GM19240 (cell line): ENCODE measurements at regions not wholly inside any gene's neighbourhood (a gene's known extent, or its start where the extent isn't known, plus 50 kb on each side); places are given as distances from the start of the nearest gene placed in this dataset.
"Not testable (repeated sequence)": the region's sequence is repeated elsewhere in the genome, so short reads cannot be mapped to it uniquely, and the experiment has no call there.

ENCODE experiments used
- DNase-seq: peaks from one replicate; pipeline ENCODE4 v3.0.0; 2011; ENCODE audit warnings: low spot score; ENCODE audit not compliant: insufficient read length

DNA sequence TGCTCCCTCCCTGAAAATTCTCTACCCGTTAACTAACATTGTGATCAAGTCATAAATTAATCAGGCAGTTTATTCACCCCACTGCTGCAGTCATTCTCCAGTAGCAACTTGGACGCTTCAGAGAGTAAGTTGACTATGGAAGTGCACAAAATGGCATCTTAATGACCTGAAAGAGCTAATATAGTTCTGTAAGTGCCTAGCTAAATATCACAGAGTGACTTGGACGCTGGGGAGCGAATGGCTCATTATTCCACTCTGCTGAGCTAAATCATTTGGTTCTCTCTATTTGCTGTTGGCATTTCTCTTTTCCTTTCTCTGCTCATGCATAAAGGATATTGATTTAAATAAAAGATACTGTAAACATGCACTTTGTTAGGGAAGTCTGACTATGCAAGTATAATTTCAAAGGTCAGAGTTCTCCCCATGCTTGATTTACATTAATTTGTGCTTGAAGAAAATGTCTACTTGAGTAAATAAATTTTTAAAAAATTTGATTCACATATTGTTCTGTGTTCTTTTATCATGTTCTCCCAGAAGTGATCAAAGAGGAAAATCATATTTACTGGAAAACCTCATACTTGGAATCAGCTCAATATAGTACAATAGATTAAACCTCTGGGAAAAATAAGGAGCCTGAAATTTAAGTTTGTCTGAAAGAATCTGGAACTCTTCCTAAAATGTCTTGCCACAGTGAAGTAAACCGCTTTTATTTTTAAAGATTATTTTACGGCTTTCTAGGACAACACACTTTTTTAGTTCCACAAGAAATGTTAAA, 169.5 kb upstream of the HAPLN1 start:
- DNase-seq, result no peak

DNA sequence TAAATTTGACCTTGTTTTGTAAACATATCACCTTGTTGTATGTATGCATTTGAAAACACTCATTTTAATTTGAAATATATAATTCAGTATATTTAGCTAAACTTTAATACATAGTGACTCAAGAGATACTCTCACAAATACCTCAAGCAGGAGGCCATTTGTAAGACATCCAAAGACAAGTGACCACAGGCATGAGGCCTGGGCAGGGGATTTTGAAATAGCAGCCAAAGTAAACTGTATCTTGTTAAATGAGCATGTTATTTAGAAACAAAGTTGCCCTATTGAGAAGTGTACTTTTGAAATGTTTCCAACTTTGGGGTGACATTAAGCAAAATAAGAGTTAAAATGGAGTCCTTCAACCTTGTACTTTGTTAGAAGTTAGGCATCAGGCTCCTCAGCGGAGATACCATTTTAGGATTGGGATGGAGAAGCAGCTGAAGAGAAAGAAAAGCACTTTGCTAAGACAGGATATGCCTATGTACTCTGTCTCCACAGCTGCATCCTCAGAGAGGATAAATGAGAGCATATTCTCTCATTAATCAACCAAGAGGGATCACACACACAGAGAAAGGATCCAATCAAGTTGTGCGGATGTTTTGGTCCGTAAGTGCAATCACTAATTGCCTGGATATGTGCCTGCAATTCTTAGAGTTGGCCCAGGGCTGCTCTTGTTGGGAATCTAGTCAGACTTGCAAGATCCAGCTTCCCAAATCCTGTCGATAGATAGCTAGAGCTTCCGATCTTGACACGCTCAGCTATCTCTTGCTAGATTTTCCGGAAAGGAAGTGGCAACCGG, 157.5 kb upstream of the HAPLN1 start:
- no peak for DNase-seq

GRCh38 chr5:83871533-83872395, 151.1 kb upstream of the HAPLN1 start:
- no peak for DNase-seq

DNA sequence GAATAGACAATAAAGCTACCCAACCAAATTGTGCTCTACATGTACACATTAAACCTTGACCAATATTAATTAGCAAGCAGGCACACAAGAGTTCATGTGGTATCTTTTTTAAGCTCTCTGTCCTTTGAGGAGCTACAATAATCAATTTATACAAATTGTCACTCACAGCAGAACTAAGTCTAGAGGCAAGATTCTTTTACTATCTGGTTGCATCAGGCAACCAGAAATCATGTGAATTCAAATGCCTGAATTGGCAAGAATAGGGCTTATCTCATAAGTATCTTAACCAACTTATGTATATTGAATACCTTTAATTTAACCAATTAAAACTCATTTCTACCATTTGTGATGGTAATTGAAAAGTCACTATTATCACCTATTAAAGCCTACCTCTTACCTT, 145.5 kb upstream of the HAPLN1 start:
- DNase-seq, result no peak

GRCh38 chr5:83865579-83865978, 144.9 kb upstream of the HAPLN1 start:
- DNase-seq, result no peak

DNA sequence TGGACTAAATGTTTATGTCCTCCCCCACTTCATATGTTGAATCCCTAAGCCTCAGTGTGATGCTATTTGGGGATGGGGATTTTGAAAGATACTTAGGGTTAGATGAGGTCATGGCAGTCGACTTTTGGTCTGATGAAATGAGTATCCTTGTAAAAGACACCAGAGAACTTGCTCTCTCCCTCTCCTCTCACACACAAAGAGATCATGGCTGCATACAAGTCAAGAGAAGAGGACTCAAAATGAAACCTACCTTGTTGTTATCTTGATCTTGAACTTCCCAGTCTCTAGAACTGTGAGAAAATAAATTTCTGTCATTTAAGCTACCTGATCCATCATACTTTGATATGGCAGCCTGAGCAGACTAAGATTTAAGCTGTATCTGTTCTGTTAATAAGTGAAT, 144.0 kb upstream of the HAPLN1 start:
- no peak for DNase-seq

DNA sequence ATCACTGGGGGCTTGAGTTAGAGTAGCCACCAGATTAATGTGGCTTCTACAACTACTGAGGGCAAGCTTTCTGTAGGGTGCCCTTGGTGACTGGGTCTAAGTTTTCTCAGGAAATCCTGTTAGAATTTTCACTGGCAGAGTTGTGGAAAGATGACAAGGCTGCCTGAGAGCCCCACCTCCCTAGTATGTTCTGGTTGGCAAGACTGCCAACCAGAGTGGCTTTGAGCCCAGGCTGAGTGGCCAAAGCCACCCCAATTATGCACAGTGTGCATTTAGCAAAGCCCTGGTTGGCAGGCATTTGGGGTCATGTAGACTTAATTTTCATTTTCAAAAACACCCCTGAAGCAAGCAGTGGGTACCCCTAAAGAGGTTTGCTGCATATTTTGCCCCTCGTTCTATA, 136.7 kb upstream of the HAPLN1 start:
- DNase-seq, result no peak

- DNase-seq, result no peak
Measured at GRCh38 chr5:83856881-83857280, 136.2 kb upstream of the HAPLN1 start.

DNA sequence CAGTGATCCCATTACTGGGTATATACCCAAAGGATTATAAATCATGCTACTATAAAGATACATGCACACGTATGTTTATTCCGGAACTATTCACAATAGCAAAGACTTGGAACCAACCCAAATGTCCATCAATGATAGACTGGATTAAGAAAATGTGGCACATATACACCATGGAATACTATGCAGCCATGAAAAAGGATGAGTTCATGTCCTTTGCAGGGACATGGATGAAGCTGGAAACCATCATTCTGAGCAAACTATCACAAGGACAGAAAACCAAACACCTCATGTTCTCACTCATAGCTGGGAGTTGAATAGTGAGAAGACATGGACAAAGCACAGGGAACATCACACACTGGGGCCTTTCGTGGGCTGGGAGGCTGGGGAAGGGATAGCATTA, 129.8 kb upstream of the HAPLN1 start:
- not testable (repeated sequence) for DNase-seq

GRCh38 chr5:83848941-83849340, 128.3 kb upstream of the HAPLN1 start:
- no peak for DNase-seq

- no peak for DNase-seq
Measured at GRCh38 chr5:83846624-83847350, 126.1 kb upstream of the HAPLN1 start.

DNA sequence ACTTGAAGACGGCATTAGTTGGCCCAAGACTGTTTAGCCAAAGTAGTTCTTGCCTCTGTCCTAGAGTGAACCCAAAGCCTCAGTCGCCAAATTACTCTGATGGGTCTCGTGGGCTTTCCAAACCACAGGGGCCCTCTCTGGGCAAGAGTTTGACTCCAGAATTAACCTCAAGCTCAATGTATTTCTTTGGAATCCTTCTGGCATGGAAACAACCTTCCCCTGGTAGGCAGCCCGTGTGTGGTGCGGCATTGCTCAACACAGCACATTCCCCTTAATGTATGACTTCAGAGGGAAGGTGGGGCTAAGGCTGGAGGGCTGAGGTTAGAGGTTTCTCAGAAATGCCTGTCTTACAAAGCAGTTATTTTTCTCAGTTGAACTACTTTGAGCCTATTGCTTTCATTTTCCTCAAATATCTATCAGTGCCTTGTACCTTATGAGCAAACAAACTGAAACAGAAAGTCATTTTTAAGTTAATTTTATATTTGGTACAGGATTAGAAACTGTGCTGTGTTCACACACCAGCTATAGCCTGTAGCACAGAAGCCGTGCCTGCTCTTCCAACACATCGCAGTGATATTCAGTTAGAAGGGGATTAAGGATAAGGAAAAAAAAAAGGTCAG, 123.9 kb upstream of the HAPLN1 start:
- DNase-seq, result peak; percentile 50

GRCh38 chr5:83839788-83840187, 119.1 kb upstream of the HAPLN1 start:
- no peak for DNase-seq

GRCh38 chr5:83839256-83839655, 118.6 kb upstream of the HAPLN1 start:
- DNase-seq, result no peak

DNA sequence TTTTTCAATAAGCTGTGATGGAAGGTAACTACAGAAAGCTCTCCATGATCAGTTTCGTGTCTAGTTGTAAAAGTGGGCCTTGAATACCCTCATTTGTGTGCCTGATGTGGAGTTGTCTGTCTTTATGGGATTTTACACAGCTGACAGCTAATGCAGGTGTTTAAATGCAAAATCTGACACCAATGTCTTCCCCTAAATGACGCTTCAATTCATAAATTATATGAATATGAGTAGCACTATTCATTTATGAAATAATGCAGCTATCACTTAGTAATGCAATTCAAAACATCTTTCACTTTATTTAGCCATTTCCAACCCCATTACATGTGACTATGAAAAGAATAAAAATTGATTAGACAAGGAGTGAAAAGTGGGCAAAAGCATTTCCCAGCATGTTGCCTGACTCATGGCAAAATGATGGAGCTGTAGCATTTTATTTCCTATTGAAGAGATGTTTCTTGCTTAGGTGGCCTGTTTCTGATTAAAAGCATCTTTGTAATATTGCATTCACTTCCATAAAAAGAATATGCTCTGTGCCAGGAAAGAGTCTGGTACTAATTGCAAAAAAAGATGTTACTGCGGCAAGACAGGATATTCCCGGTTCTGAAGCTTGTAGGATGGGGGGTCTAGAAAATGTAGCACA, 116.7 kb upstream of the HAPLN1 start:
- DNase-seq, result no peak

GRCh38 chr5:83834306-83834705, 113.7 kb upstream of the HAPLN1 start:
- no peak for DNase-seq

DNA sequence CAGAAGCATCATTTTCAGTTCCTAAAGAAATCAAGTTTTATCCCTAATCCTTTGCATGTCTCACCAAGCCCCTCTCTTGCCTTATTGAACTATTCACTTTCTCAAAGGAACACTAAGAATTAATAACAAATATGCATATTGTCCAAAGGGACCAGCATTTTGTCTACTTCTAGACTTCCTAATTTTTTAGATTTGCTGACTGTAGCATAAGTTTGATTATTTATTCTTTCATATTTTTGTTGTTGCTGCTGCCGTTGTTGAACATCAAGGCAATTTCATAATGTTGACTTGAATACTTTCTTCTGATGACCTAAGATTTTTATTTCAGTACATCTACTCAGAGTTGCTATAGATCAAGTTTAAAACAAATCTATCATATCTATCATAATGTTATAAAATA, 111.2 kb upstream of the HAPLN1 start:
- no peak for DNase-seq

DNA sequence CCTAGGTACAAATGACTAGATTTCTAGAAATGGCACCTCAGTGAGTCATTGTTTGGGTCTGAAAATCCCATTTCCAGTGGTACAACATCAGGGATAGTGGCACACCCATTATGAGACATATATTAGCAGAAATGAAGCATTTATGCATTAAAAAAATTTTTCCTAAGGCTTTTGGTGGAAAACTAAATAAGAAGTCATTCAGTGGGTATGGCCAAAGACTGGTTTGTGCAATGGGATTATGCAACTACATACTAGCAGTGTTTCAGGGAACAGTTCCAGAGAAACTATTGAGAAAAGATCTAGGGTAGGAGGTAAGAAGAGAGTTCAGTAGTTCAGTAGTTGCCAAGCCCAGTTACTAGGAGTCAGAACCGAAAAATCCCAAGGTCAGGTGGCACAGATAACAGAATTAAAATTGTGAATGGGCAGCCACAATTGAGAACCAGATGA, 106.5 kb upstream of the HAPLN1 start:
- no peak for DNase-seq

DNA sequence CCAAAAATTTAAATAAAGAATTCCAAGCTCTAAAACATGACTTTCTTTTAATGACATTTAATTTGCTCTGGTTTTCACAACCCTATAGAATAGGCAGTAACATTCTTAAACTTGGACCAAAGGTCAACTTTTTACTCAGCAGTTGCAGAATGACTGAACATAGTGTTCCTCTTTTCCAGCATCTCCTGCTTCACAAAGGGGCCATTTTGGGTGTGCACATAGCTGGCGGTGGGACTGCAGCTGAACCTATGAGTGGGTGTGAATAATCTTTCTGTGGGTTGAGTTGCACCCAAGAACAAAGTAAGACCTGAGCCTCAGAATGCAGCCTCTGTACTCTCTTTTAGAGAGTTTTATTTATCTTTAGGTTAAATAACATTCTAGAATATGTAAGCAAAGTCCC, 96.9 kb upstream of the HAPLN1 start:
- DNase-seq, result no peak

- DNase-seq, result no peak
Measured at GRCh38 chr5:83815661-83816060, 95.0 kb upstream of the HAPLN1 start.
